Gastrocnemius medialis (tissue), 4 donors: ENCODE measurements at regions not wholly inside any gene's neighbourhood (a gene's known extent, or its start where the extent isn't known, plus 50 kb on each side); places are given as distances from the start of the nearest gene placed in this dataset.
"Not testable (repeated sequence)": the region's sequence is repeated elsewhere in the genome, so short reads cannot be mapped to it uniquely, and the experiment has no call there.

ENCODE experiments used
- ATAC-seq, 2 donors: fragments of 150-250 bp; one replicate each; pipeline ENCODE4 v1.9.1; 2016
- DNase-seq, 2 donors: peaks; one replicate each; pipeline ENCODE4 v3.0.0-alpha.2; 2019
- H3K27ac ChIP-seq, 4 donors: fragments of 200-600 bp; sonication (generic); 1 replicate in 1 of 4; 2 replicates in 3 of 4; pipeline ENCODE4 v1.5.1; 2016 to 2018; ENCODE audit warnings: mild to moderate bottlenecking in 2 of 4, moderate library complexity in 1 of 4
- H3K27me3 ChIP-seq, 3 donors: fragments of 200-600 bp; sonication (generic) in 2 of 3; 1 replicate in 1 of 3; 2 replicates in 2 of 3; pipeline versions ENCODE4 v1.5.1 to v1.6.0; 2016 to 2019; ENCODE audit warnings: mild to moderate bottlenecking in 1 of 3, moderate library complexity in 1 of 3
- H3K36me3 ChIP-seq, 2 donors: fragments of 200-600 bp; sonication (generic) in 1 of 2; one replicate each; pipeline ENCODE4 v1.5.1; 2017 to 2018
- H3K4me1 ChIP-seq, 2 donors: fragments of 200-600 bp; sonication (generic) in 1 of 2; one replicate each; pipeline ENCODE4 v1.5.1; 2016 to 2017; ENCODE audit warnings: mild to moderate bottlenecking in 2 of 2
- H3K4me3 ChIP-seq, 4 donors: fragments of 200-600 bp; sonication (generic) in 3 of 4; 1 replicate in 1 of 4; 2 replicates in 3 of 4; pipeline ENCODE4 v1.5.1; 2016 to 2019; ENCODE audit warnings: mild to moderate bottlenecking in 2 of 4
- H3K9me3 ChIP-seq, 3 donors: fragments of 200-600 bp; sonication (generic) in 2 of 3; 1 replicate in 1 of 3; 2 replicates in 2 of 3; pipeline ENCODE4 v1.5.1; 2016 to 2019
- CTCF ChIP-seq, 5 experiments: fragments of 450-650 bp in 3 of 5; fragments of 200-600 bp in 2 of 5; sonication (generic) in 2 of 5; IDR thresholded peaks in 4 of 5; conservative IDR thresholded peaks in 1 of 5; 1 replicate in 4 of 5; 2 replicates in 1 of 5; pipeline ENCODE4 v1.5.1; 2016 to 2019; ENCODE audit warnings: antibody characterized with exemption in 5 of 5, mild to moderate bottlenecking in 3 of 5, moderate library complexity in 3 of 5
- POLR2A ChIP-seq, 2 donors: fragments of 450-650 bp; IDR thresholded peaks; one replicate each; pipeline ENCODE4 v1.6.1; 2017; ENCODE audit warnings: antibody characterized with exemption in 2 of 2, mild to moderate bottlenecking in 2 of 2, moderate library complexity in 2 of 2
- in situ Hi-C, 4 donors: fragments of 200-750 bp; cut with MboI; loops; one replicate each; pipeline versions ENCODE4 v1.15.0 to v1.8.0; 2017; ENCODE audit warnings: low sequenced_read_pairs in 4 of 4
- intact Hi-C: fragments of 100-400 bp; cut with DNase I; formaldehyde crosslinking; loops from one replicate; pipeline ENCODE4 v1.15.1; 2023; ENCODE audit warnings: low total_unique reads

- no peaks in the 10 kb centered on the region for H3K9me3 ChIP-seq
- DNase-seq: no peak
- TF ChIP-seq CTCF (IDR thresholded peaks at IDR 0.05 in 4 of 5, conservative IDR thresholded peaks at IDR 0.05 in 1 of 5): no peak
- TF ChIP-seq POLR2A (IDR thresholded peaks at IDR 0.05): no peak
- H3K27me3 ChIP-seq: no peaks in the 10 kb centered on the region
- no peaks in the 10 kb centered on the region for H3K36me3 ChIP-seq
- in situ Hi-C loops (no loop called here), intact Hi-C loops (no loop called here)
- no peak for ATAC-seq
- H3K4me1 ChIP-seq: no peaks in the 10 kb centered on the region
- H3K4me3 ChIP-seq: no peak overlapping the region
- H3K27ac ChIP-seq: no peak overlapping the region
Observed at GRCh38 chr3:6467186-6467585, 393.7 kb upstream of the GRM7 start.

- no peak overlapping the region for H3K4me3 ChIP-seq
- no peaks in the 10 kb centered on the region for H3K36me3 ChIP-seq
- H3K27ac ChIP-seq: no peak overlapping the region
- no peaks in the 10 kb centered on the region for H3K27me3 ChIP-seq
- DNase-seq (no peak), ATAC-seq (no peak)
- H3K4me1 ChIP-seq: no peaks in the 10 kb centered on the region
- intact Hi-C loops (no loop called here), in situ Hi-C loops (no loop called here)
- TF ChIP-seq CTCF (IDR thresholded peaks at IDR 0.05 in 4 of 5, conservative IDR thresholded peaks at IDR 0.05 in 1 of 5) (no peak), POLR2A (IDR thresholded peaks at IDR 0.05) (no peak)
- H3K9me3 ChIP-seq: no peaks in the 10 kb centered on the region
Observed at GRCh38 chr3:6468589-6468988, 392.3 kb upstream of the GRM7 start.

- no peak for DNase-seq
- in situ Hi-C loops: no loop called here
- no peak overlapping the region for H3K27ac ChIP-seq
- intact Hi-C loops: no loop called here
- no peaks in the 10 kb centered on the region for H3K27me3 ChIP-seq
- no peaks in the 10 kb centered on the region for H3K36me3 ChIP-seq
- ATAC-seq: no peak
- H3K4me1 ChIP-seq: no peaks in the 10 kb centered on the region
- no peak for TF ChIP-seq POLR2A (IDR thresholded peaks at IDR 0.05)
- no peak for TF ChIP-seq CTCF (IDR thresholded peaks at IDR 0.05 in 4 of 5, conservative IDR thresholded peaks at IDR 0.05 in 1 of 5)
- H3K4me3 ChIP-seq: no peak overlapping the region
- no peaks in the 10 kb centered on the region for H3K9me3 ChIP-seq
Observed at GRCh38 chr3:6471744-6472143, 389.2 kb upstream of the GRM7 start.

GRCh38 chr3:6490487-6491327 is 370.2 kb upstream of the GRM7 start:
- H3K27ac ChIP-seq, H3K9me3 ChIP-seq, ATAC-seq, DNase-seq, H3K4me1 ChIP-seq, intact Hi-C loops, in situ Hi-C loops, H3K36me3 ChIP-seq, H3K27me3 ChIP-seq, H3K4me3 ChIP-seq: not testable (repeated sequence)

GRCh38 chr3:6491768-6492167 is 369.1 kb upstream of the GRM7 start:
- H3K4me1 ChIP-seq: no peaks in the 10 kb centered on the region
- H3K27ac ChIP-seq: no peak overlapping the region
- H3K9me3 ChIP-seq: no peaks in the 10 kb centered on the region
- intact Hi-C loops (no loop called here), in situ Hi-C loops (no loop called here)
- ATAC-seq (no peak), DNase-seq (no peak)
- H3K27me3 ChIP-seq: no peaks in the 10 kb centered on the region
- no peak overlapping the region for H3K4me3 ChIP-seq
- H3K36me3 ChIP-seq: no peaks in the 10 kb centered on the region
- no peak for TF ChIP-seq POLR2A (IDR thresholded peaks at IDR 0.05)
- TF ChIP-seq CTCF (IDR thresholded peaks at IDR 0.05 in 4 of 5, conservative IDR thresholded peaks at IDR 0.05 in 1 of 5): no peak
